ENCODE measurements at regions not wholly inside any gene's neighbourhood (a gene's known extent, or its start where the extent isn't known, plus 50 kb on each side); places are given as distances from the start of the nearest gene placed in this dataset.

- H3K4me1 ChIP-seq (ENCODE audit: control insufficient read depth in 2 of 2, insufficient read depth in 2 of 2, low read length in 1 of 2) = no peaks in the 10 kb centered on the region
- H3K27me3 ChIP-seq (ENCODE audit: control insufficient read depth in 1 of 2, insufficient read depth in 2 of 2, low read length in 2 of 2) = no peaks in the 10 kb centered on the region
Observed at GRCh38 chr3:83302091-83302490, 1540.6 kb upstream of the GBE1 start.

GRCh38 chr3:83317605-83318004, 1556.2 kb upstream of the GBE1 start:
- Histone ChIP-seq H3K27me3 (ENCODE audit: control insufficient read depth in 1 of 2, insufficient read depth in 2 of 2, low read length in 2 of 2) (no peaks in the 10 kb centered on the region), H3K36me3 (ENCODE audit: control insufficient read depth in 2 of 2, insufficient read depth in 2 of 2, low read length in 1 of 2) (no peaks in the 10 kb centered on the region), H3K4me3 (ENCODE audit: low read depth in 1 of 2, low read length in 2 of 2) (no peak overlapping the region), H3K9me3 (ENCODE audit: control insufficient read depth in 2 of 2, insufficient read depth in 1 of 2, low read depth in 1 of 2, low read length in 1 of 2) (no peaks in the 10 kb centered on the region), H3K27ac (ENCODE audit: low read depth in 2 of 2, low read length in 1 of 2) (no peak overlapping the region), H3K4me1 (ENCODE audit: control insufficient read depth in 2 of 2, insufficient read depth in 2 of 2, low read length in 1 of 2) (no peaks in the 10 kb centered on the region)
- 68 to 78% methylated on average over 3 of the region's 3 CpGs for WGBS, 2 donors

More at GRCh38 chr3:83302091-83302490, 1540.6 kb upstream of the GBE1 start:
- Histone ChIP-seq H3K9me3 (ENCODE audit: control insufficient read depth in 2 of 2, insufficient read depth in 1 of 2, low read depth in 1 of 2, low read length in 1 of 2) (no peaks in the 10 kb centered on the region), H3K36me3 (ENCODE audit: control insufficient read depth in 2 of 2, insufficient read depth in 2 of 2, low read length in 1 of 2) (no peaks in the 10 kb centered on the region), H3K27ac (ENCODE audit: low read depth in 2 of 2, low read length in 1 of 2) (no peak overlapping the region), H3K4me3 (ENCODE audit: low read depth in 1 of 2, low read length in 2 of 2) (no peak overlapping the region)

DNA sequence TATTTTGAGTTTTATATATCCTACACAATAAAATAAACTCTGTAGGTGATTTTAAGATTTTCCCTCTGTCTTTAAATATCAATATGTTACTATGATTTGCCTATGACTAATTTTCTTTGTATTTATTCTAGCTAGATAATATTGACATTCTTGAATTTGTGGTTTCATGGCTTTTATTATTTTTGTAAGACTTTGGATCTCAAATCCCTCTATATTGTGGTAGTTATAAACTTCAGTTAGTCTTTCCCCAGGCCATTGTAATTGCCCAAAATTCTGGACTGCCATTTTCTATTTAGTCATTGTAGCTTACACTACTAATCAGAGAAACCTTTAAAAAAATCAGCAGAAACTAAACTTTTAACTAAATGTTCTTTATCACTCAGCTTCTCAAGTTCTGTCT, 1559.3 kb upstream of the GBE1 start:
- no peaks in the 10 kb centered on the region for H3K4me1 ChIP-seq (ENCODE audit: control insufficient read depth in 2 of 2, insufficient read depth in 2 of 2, low read length in 1 of 2)
- no peak overlapping the region for H3K27ac ChIP-seq (ENCODE audit: low read depth in 2 of 2, low read length in 1 of 2)
- H3K4me3 ChIP-seq (ENCODE audit: low read depth in 1 of 2, low read length in 2 of 2) = no peak overlapping the region
- no peaks in the 10 kb centered on the region for H3K27me3 ChIP-seq (ENCODE audit: control insufficient read depth in 1 of 2, insufficient read depth in 2 of 2, low read length in 2 of 2)
- peaks cover 0 to 5% of the 10 kb centered on the region in 2 donors for H3K9me3 ChIP-seq (ENCODE audit: control insufficient read depth in 2 of 2, insufficient read depth in 1 of 2, low read depth in 1 of 2, low read length in 1 of 2)
- no peaks in the 10 kb centered on the region for H3K36me3 ChIP-seq (ENCODE audit: control insufficient read depth in 2 of 2, insufficient read depth in 2 of 2, low read length in 1 of 2)

DNA sequence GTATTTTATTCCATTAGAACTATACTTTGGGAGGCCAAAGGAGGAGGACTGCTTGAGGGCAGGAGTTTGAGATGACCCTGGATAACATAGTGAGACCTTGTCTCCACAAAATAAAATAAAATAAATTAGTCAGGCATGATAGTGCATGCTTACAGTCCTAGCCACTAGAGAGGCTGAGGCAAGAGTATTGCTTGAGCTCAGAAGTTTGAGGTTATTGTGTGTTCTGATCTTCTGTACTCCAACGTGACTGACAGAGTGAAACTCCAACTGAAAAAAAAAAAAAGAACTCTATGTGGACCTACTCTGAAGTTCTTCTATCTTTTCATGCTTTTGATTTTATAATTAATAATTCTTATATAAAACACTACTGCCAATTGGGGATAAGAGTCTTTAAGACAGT, 1560.0 kb upstream of the GBE1 start:
- H3K4me1 ChIP-seq (ENCODE audit: control insufficient read depth in 2 of 2, insufficient read depth in 2 of 2, low read length in 1 of 2) = no peaks in the 10 kb centered on the region
- no peaks in the 10 kb centered on the region for H3K27me3 ChIP-seq (ENCODE audit: control insufficient read depth in 1 of 2, insufficient read depth in 2 of 2, low read length in 2 of 2)
- peaks cover 0 to 5% of the 10 kb centered on the region in 2 donors for H3K9me3 ChIP-seq (ENCODE audit: control insufficient read depth in 2 of 2, insufficient read depth in 1 of 2, low read depth in 1 of 2, low read length in 1 of 2)
- H3K4me3 ChIP-seq (ENCODE audit: low read depth in 1 of 2, low read length in 2 of 2) = no peak overlapping the region
- no peaks in the 10 kb centered on the region for H3K36me3 ChIP-seq (ENCODE audit: control insufficient read depth in 2 of 2, insufficient read depth in 2 of 2, low read length in 1 of 2)
- H3K27ac ChIP-seq (ENCODE audit: low read depth in 2 of 2, low read length in 1 of 2) = no peak overlapping the region
- WGBS, 2 donors = 64 to 81% methylated on average over 1 of the region's 1 CpG

DNA sequence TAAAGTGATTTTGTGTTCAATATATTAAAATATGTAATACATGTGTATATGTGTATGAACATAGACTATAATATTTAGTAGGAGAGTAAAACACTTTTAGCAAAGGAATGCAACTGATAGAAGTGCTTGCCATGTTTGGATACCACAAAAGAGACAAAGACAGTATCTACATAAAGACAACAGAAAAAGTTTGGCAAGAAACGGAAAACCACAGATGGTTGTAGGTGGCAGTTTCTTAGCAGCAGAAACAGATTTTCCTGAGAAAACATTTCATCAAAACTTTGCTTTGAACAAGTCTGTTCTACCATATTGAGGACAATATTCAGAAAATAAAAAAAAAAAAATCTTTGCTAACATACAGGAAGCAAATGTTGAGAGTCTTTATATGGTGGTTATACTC, 1560.4 kb upstream of the GBE1 start:
- Histone ChIP-seq H3K27ac (ENCODE audit: low read depth in 2 of 2, low read length in 1 of 2) (no peak overlapping the region), H3K36me3 (ENCODE audit: control insufficient read depth in 2 of 2, insufficient read depth in 2 of 2, low read length in 1 of 2) (no peaks in the 10 kb centered on the region), H3K4me1 (ENCODE audit: control insufficient read depth in 2 of 2, insufficient read depth in 2 of 2, low read length in 1 of 2) (no peaks in the 10 kb centered on the region), H3K4me3 (ENCODE audit: low read depth in 1 of 2, low read length in 2 of 2) (no peak overlapping the region), H3K27me3 (ENCODE audit: control insufficient read depth in 1 of 2, insufficient read depth in 2 of 2, low read length in 2 of 2) (no peaks in the 10 kb centered on the region), H3K9me3 (ENCODE audit: control insufficient read depth in 2 of 2, insufficient read depth in 1 of 2, low read depth in 1 of 2, low read length in 1 of 2) (peaks cover 0 to 5% of the 10 kb centered on the region in 2 donors)
- WGBS, 2 donors = 63 to 72% methylated on average over 1 of the region's 1 CpG

DNA sequence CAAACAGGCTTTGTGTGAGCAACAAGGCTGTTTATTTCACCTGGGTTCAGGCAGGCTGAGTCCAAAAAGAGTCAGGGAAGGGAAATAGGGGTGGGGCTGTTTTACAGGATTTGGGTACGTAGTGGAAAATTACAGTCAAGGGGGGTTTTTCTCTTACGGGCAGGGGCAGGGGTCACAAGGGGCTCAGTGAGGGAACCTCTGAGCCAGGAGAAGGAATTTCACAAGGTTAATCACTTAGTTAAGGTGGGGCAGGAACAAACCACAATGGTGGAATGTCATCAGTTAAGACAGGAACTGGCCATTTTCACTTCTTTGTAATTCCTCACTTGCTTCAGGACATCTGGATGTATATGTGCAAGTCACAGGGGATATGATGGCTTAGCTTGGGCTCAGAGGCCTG, 1592.8 kb upstream of the GBE1 start:
- no peak overlapping the region for H3K4me3 ChIP-seq (ENCODE audit: low read depth in 1 of 2, low read length in 2 of 2)
- H3K27ac ChIP-seq (ENCODE audit: low read depth in 2 of 2, low read length in 1 of 2) = no peak overlapping the region
- H3K36me3 ChIP-seq (ENCODE audit: control insufficient read depth in 2 of 2, insufficient read depth in 2 of 2, low read length in 1 of 2) = no peaks in the 10 kb centered on the region
- 71 to 81% methylated on average over 2 of the region's 2 CpGs for WGBS, 2 donors
- no peaks in the 10 kb centered on the region for H3K27me3 ChIP-seq (ENCODE audit: control insufficient read depth in 1 of 2, insufficient read depth in 2 of 2, low read length in 2 of 2)
- no peaks in the 10 kb centered on the region for H3K9me3 ChIP-seq (ENCODE audit: control insufficient read depth in 2 of 2, insufficient read depth in 1 of 2, low read depth in 1 of 2, low read length in 1 of 2)
- no peaks in the 10 kb centered on the region for H3K4me1 ChIP-seq (ENCODE audit: control insufficient read depth in 2 of 2, insufficient read depth in 2 of 2, low read length in 1 of 2)

DNA sequence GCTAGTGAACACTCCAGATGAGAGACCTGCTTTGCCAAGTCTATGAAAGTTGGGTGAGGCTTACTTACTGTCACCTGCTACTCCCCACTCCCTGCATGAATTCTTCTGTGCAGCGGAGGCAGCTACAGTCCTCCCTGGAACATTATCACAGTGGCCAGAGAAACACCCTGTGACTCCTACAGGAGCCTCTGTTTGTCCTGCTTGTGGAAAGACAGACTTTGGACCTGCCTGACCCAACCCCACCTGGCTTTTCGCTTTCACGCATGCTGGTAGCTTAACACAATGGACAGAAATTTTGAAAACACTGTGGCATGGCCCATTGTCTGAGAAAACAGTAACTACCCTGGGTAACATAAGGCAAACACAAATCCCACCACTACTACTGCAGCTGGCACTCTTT, 1565.5 kb upstream of the CADM2 start:
- no peaks in the 10 kb centered on the region for H3K36me3 ChIP-seq (ENCODE audit: control insufficient read depth in 2 of 2, insufficient read depth in 2 of 2, low read length in 1 of 2)
- H3K4me3 ChIP-seq (ENCODE audit: low read depth in 1 of 2, low read length in 2 of 2) = no peak overlapping the region
- H3K27me3 ChIP-seq (ENCODE audit: control insufficient read depth in 1 of 2, insufficient read depth in 2 of 2, low read length in 2 of 2) = no peaks in the 10 kb centered on the region
- 84 to 90% methylated on average over 3 of the region's 3 CpGs for WGBS, 2 donors
- no peak overlapping the region for H3K27ac ChIP-seq (ENCODE audit: low read depth in 2 of 2, low read length in 1 of 2)
- no peaks in the 10 kb centered on the region for H3K4me1 ChIP-seq (ENCODE audit: control insufficient read depth in 2 of 2, insufficient read depth in 2 of 2, low read length in 1 of 2)
- H3K9me3 ChIP-seq (ENCODE audit: control insufficient read depth in 2 of 2, insufficient read depth in 1 of 2, low read depth in 1 of 2, low read length in 1 of 2) = peaks cover 2 to 6% of the 10 kb centered on the region in 2 donors

DNA sequence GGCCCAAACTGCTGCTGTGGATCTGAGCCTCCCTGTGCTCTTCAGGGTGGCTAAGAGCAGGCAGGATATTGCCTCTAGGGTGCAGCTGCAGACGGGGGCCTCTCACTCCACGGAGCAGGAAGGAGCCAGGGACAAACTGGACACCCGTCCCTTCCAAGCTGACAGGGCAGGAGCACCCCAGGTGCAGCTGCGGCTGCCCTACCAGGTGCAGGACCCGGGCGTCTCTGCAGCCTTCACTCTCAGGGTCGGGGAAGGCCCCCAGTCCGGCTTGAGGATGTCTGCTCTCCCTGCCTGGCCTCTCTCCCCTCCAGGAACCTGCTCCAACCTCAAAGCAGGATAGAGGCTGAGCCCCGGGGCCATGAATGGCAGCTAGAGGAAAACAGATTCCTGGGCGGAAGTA, 1554.9 kb upstream of the CADM2 start:
- 78 to 87% methylated on average over 10 of the region's 10 CpGs for WGBS, 2 donors
- no peaks in the 10 kb centered on the region for H3K27me3 ChIP-seq (ENCODE audit: control insufficient read depth in 1 of 2, insufficient read depth in 2 of 2, low read length in 2 of 2)
- no peaks in the 10 kb centered on the region for H3K4me1 ChIP-seq (ENCODE audit: control insufficient read depth in 2 of 2, insufficient read depth in 2 of 2, low read length in 1 of 2)
- H3K9me3 ChIP-seq (ENCODE audit: control insufficient read depth in 2 of 2, insufficient read depth in 1 of 2, low read depth in 1 of 2, low read length in 1 of 2) = peaks cover 3 to 7% of the 10 kb centered on the region in 2 donors
- H3K27ac ChIP-seq (ENCODE audit: low read depth in 2 of 2, low read length in 1 of 2) = no peak overlapping the region
- H3K36me3 ChIP-seq (ENCODE audit: control insufficient read depth in 2 of 2, insufficient read depth in 2 of 2, low read length in 1 of 2) = no peaks in the 10 kb centered on the region
- H3K4me3 ChIP-seq (ENCODE audit: low read depth in 1 of 2, low read length in 2 of 2) = no peak overlapping the region

- H3K27ac ChIP-seq (ENCODE audit: low read depth in 2 of 2, low read length in 1 of 2) = no peak overlapping the region
- no peaks in the 10 kb centered on the region for H3K36me3 ChIP-seq (ENCODE audit: control insufficient read depth in 2 of 2, insufficient read depth in 2 of 2, low read length in 1 of 2)
- no peaks in the 10 kb centered on the region for H3K27me3 ChIP-seq (ENCODE audit: control insufficient read depth in 1 of 2, insufficient read depth in 2 of 2, low read length in 2 of 2)
- no peaks in the 10 kb centered on the region for H3K4me1 ChIP-seq (ENCODE audit: control insufficient read depth in 2 of 2, insufficient read depth in 2 of 2, low read length in 1 of 2)
- 71 to 72% methylated on average over 2 of the region's 2 CpGs for WGBS, 2 donors
- H3K4me3 ChIP-seq (ENCODE audit: low read depth in 1 of 2, low read length in 2 of 2) = no peak overlapping the region
- H3K9me3 ChIP-seq (ENCODE audit: control insufficient read depth in 2 of 2, insufficient read depth in 1 of 2, low read depth in 1 of 2, low read length in 1 of 2) = peaks cover 0 to 2% of the 10 kb centered on the region in 2 donors
Observed at GRCh38 chr3:83426300-83426699, 1532.5 kb upstream of the CADM2 start.

DNA sequence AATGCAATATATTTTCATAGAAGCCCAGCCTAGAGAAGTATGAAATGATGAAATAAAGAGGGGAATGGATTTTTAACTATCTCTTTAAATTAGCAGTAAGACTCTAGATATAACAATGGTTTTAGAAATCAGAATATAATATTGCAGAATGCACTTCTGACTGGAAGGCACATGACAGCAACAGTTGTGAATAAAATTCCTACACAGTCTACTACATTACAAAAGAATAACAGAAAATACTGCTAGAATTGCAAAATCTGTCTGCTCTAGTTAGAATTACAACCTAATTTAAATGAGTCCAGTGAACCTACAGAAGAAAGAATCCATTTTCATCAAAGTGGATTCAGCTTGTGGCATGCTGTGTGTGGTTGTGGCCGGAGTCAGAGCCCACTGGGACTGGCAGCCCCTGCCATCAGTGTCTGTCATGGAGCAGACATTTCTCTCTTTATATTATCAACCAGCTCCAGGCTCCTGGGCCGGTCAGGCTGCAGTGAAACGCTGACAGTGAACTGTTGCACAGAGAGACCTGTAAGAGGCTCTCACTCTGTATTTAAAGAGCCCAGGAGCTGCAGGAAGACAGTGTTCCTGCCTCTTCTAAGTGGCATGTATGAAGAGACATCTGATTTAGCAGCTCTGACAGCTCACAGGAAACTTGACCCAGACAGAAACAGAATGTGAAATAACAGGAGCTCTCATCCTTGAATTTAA, 1523.8 kb upstream of the CADM2 start:
- WGBS, 2 donors = 42 to 54% methylated on average over 3 of the region's 3 CpGs
- Histone ChIP-seq H3K4me1 (ENCODE audit: control insufficient read depth in 2 of 2, insufficient read depth in 2 of 2, low read length in 1 of 2) (no peaks in the 10 kb centered on the region), H3K4me3 (ENCODE audit: low read depth in 1 of 2, low read length in 2 of 2) (no peak overlapping the region), H3K27ac (ENCODE audit: low read depth in 2 of 2, low read length in 1 of 2) (no peak overlapping the region), H3K36me3 (ENCODE audit: control insufficient read depth in 2 of 2, insufficient read depth in 2 of 2, low read length in 1 of 2) (no peaks in the 10 kb centered on the region), H3K27me3 (ENCODE audit: control insufficient read depth in 1 of 2, insufficient read depth in 2 of 2, low read length in 2 of 2) (no peaks in the 10 kb centered on the region), H3K9me3 (ENCODE audit: control insufficient read depth in 2 of 2, insufficient read depth in 1 of 2, low read depth in 1 of 2, low read length in 1 of 2) (no peaks in the 10 kb centered on the region)

Data from esophagus (tissue), 2 donors.